ENCODE measurements at regions not wholly inside any gene's neighbourhood (a gene's known extent, or its start where the extent isn't known, plus 50 kb on each side); places are given as distances from the start of the nearest gene placed in this dataset.

DNA sequence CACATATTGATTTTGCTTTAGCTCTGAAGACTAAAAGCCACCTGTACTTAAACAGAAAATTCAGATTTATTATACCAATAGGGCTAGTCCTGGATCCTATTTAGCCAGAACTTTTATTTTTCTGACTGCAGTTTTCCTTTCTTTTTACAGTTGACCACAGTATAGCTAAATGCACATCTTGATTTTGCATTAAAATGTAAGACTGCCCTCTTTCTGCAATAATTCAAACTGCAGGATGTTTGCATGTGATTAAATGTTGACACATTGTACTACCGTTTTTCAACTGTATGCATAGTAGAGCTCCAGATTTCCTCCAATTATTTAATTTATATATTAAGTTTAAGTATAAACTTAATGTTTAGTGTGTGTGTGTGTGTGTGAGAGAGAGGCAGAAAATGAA is 1262.9 kb downstream of the SUCLG1 start:
- ATAC-seq (peak; percentile 63), FAIRE-seq (no peak), DNase-seq (ENCODE audit: low read depth, low spot score) (no peak)
- Histone ChIP-seq H3K79me2 (ENCODE audit: control insufficient read depth, insufficient read depth, low read length) (no peaks in the 10 kb centered on the region), H3K27me3 (replicated peaks in 1 of 2; ENCODE audit: control insufficient read depth in 2 of 2, insufficient read depth in 2 of 2, low read length in 1 of 2) (no peaks in the 10 kb centered on the region), H3K27ac (ENCODE audit: control insufficient read depth, insufficient read depth) (no peak overlapping the region), H2AFZ (ENCODE audit: control insufficient read depth, low read depth, low read length) (no peak overlapping the region), H3K9me3 (replicated peaks; ENCODE audit: control insufficient read depth, insufficient read depth, low read length) (no peaks in the 10 kb centered on the region), H3K36me3 (ENCODE audit: control insufficient read depth in 2 of 2, insufficient read depth in 2 of 2, low read length in 1 of 2) (no peaks in the 10 kb centered on the region), H4K20me1 (ENCODE audit: control insufficient read depth, insufficient read depth) (no peaks in the 10 kb centered on the region), H3K4me1 (ENCODE audit: control insufficient read depth, insufficient read depth, low read length) (no peaks in the 10 kb centered on the region), H3K4me3 (no peak overlapping the region), H3K9ac (ENCODE audit: control insufficient read depth, insufficient read depth, low read length) (no peak overlapping the region), H3K4me2 (ENCODE audit: control insufficient read depth, insufficient read depth) (no peak overlapping the region)
- WGBS (ENCODE audit: insufficient coverage, insufficient replicate concordance, low lambda C conversion rate, missing lambda C conversion rate), result 0% methylated on average over 1 of the region's 1 CpG
- intact Hi-C loops (cut with micrococcal nuclease; ENCODE audit: unreplicated experiment), result no loop called here
- TF ChIP-seq SRF (IDR thresholded peaks at IDR 0.05; ENCODE audit: low read depth in 2 of 2, low read length in 2 of 2) (no peak), MYC (IDR thresholded peaks at IDR 0.05; ENCODE audit: insufficient read depth, insufficient read length, insufficient replicate concordance, low read length, severe bottlenecking) (no peak), STAT3 (IDR thresholded peaks at IDR 0.05; ENCODE audit: low read depth, low read length) (no peak), RAD21 (IDR thresholded peaks at IDR 0.05; ENCODE audit: insufficient read depth, low read depth, low read length) (peak; percentile 29; the same call in 1 of the 2 replicates), PAX8 (IDR thresholded peaks at IDR 0.05) (no peak), SREBF2 (IDR thresholded peaks at IDR 0.05; ENCODE audit: low read length) (no peak), RBBP5 (conservative IDR thresholded peaks at IDR 0.05) (no peak), NR2F1 (conservative IDR thresholded peaks at IDR 0.05) (no peak), SMC3 (IDR thresholded peaks at IDR 0.05; ENCODE audit: borderline replicate concordance, low read length) (no peak; the same call in 1 of the 2 replicates)
- TF ChIP-seq, protein P1, sequence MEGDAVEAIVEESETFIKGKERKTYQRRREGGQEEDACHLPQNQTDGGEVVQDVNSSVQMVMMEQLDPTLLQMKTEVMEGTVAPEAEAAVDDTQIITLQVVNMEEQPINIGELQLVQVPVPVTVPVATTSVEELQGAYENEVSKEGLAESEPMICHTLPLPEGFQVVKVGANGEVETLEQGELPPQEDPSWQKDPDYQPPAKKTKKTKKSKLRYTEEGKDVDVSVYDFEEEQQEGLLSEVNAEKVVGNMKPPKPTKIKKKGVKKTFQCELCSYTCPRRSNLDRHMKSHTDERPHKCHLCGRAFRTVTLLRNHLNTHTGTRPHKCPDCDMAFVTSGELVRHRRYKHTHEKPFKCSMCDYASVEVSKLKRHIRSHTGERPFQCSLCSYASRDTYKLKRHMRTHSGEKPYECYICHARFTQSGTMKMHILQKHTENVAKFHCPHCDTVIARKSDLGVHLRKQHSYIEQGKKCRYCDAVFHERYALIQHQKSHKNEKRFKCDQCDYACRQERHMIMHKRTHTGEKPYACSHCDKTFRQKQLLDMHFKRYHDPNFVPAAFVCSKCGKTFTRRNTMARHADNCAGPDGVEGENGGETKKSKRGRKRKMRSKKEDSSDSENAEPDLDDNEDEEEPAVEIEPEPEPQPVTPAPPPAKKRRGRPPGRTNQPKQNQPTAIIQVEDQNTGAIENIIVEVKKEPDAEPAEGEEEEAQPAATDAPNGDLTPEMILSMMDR (IDR thresholded peaks at IDR 0.05 in 2 of 3, conservative IDR thresholded peaks at IDR 0.05 in 1 of 3; ENCODE audit: control insufficient read depth in 2 of 3, extremely low read depth in 1 of 3, insufficient read depth in 1 of 3, low read depth in 3 of 3, low read length in 3 of 3), result peak; percentile 22 to 48 (median 24); a peak in 2 of 6 replicates
- TF ChIP-seq, protein P2, sequence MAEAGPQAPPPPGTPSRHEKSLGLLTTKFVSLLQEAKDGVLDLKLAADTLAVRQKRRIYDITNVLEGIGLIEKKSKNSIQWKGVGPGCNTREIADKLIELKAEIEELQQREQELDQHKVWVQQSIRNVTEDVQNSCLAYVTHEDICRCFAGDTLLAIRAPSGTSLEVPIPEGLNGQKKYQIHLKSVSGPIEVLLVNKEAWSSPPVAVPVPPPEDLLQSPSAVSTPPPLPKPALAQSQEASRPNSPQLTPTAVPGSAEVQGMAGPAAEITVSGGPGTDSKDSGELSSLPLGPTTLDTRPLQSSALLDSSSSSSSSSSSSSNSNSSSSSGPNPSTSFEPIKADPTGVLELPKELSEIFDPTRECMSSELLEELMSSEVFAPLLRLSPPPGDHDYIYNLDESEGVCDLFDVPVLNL (IDR thresholded peaks at IDR 0.05; ENCODE audit: low read depth, low read length), result no peak
- TF ChIP-seq, protein P3, sequence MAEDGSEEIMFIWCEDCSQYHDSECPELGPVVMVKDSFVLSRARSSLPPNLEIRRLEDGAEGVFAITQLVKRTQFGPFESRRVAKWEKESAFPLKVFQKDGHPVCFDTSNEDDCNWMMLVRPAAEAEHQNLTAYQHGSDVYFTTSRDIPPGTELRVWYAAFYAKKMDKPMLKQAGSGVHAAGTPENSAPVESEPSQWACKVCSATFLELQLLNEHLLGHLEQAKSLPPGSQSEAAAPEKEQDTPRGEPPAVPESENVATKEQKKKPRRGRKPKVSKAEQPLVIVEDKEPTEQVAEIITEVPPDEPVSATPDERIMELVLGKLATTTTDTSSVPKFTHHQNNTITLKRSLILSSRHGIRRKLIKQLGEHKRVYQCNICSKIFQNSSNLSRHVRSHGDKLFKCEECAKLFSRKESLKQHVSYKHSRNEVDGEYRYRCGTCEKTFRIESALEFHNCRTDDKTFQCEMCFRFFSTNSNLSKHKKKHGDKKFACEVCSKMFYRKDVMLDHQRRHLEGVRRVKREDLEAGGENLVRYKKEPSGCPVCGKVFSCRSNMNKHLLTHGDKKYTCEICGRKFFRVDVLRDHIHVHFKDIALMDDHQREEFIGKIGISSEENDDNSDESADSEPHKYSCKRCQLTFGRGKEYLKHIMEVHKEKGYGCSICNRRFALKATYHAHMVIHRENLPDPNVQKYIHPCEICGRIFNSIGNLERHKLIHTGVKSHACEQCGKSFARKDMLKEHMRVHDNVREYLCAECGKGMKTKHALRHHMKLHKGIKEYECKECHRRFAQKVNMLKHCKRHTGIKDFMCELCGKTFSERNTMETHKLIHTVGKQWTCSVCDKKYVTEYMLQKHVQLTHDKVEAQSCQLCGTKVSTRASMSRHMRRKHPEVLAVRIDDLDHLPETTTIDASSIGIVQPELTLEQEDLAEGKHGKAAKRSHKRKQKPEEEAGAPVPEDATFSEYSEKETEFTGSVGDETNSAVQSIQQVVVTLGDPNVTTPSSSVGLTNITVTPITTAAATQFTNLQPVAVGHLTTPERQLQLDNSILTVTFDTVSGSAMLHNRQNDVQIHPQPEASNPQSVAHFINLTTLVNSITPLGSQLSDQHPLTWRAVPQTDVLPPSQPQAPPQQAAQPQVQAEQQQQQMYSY (CRISPR knock-in tag; IDR thresholded peaks at IDR 0.05), result no peak
- CTCF ChIA-PET, result interaction anchor here (0.9 to 1.3 kb wide), 8 partner anchors 9 to 1872 kb away, joined by 3 to 7 read pairs (median 4); no protein-coding TSS in a partner anchor
- in situ Hi-C loops (cut with MboI), result no loop called here
- POLR2A ChIA-PET, result no interaction called here
- RAD21 ChIA-PET (ENCODE audit: unreplicated experiment), result interaction anchor here (1.0 to 1.4 kb wide), 3 partner anchors 30 to 1171 kb away, joined by 3 to 4 read pairs (median 3); no protein-coding TSS in a partner anchor
- SMC1A ChIA-PET (ENCODE audit: uncharacterized antibody, unreplicated experiment), result interaction anchor here (1.0 kb wide), 1 partner anchor 853 kb away, joined by 3 read pairs; no protein-coding TSS in a partner anchor
- no TSS peak for BruUV-seq (replicated peaks)
